Osteocyte (in vitro differentiated cells): ENCODE measurements at regions not wholly inside any gene's neighbourhood (a gene's known extent, or its start where the extent isn't known, plus 50 kb on each side); places are given as distances from the start of the nearest gene placed in this dataset.
"Not testable (repeated sequence)": the region's sequence is repeated elsewhere in the genome, so short reads cannot be mapped to it uniquely, and the experiment has no call there.

Source experiments
- DNase-seq: peaks from one replicate; pipeline ENCODE4 v3.0.0; 2021; ENCODE audit warnings: mixed read lengths; ENCODE audit not compliant: unreplicated experiment; ENCODE audit errors: extremely low spot score
- H3K27ac Mint-ChIP-seq: one replicate; pipeline ENCODE4 v1.8.0; 2021; ENCODE audit warnings: mild to moderate bottlenecking, mixed read lengths; ENCODE audit not compliant: unreplicated experiment
- H3K27me3 Mint-ChIP-seq: one replicate; pipeline ENCODE4 v1.8.0; 2021; ENCODE audit warnings: mixed read lengths; ENCODE audit not compliant: unreplicated experiment
- H3K36me3 Mint-ChIP-seq: one replicate; pipeline ENCODE4 v1.8.0; 2021; ENCODE audit warnings: mixed read lengths; ENCODE audit not compliant: unreplicated experiment
- H3K4me1 Mint-ChIP-seq: one replicate; pipeline ENCODE4 v1.8.0; 2021; ENCODE audit warnings: mixed read lengths; ENCODE audit not compliant: unreplicated experiment
- H3K4me3 Mint-ChIP-seq: one replicate; pipeline ENCODE4 v1.8.0; 2021; ENCODE audit warnings: mild to moderate bottlenecking, moderate library complexity, mixed read lengths; ENCODE audit not compliant: unreplicated experiment
- H3K9me3 Mint-ChIP-seq: one replicate; pipeline ENCODE4 v1.8.0; 2021; ENCODE audit warnings: mixed read lengths; ENCODE audit not compliant: unreplicated experiment
- CTCF ChIP-seq: fragments of 200-600 bp; sonication (generic); IDR thresholded peaks from 2 replicates; pipeline ENCODE4 v1.5.0; 2021; ENCODE audit warnings: antibody characterized with exemption, mild to moderate bottlenecking, moderate library complexity

GRCh38 chr2:88996588-88996987 lies 305.1 kb downstream of the RPIA start:
- not testable (repeated sequence) for H3K4me3 Mint-ChIP-seq, H3K4me1 Mint-ChIP-seq, DNase-seq, H3K36me3 Mint-ChIP-seq, H3K27ac Mint-ChIP-seq, H3K27me3 Mint-ChIP-seq
- peaks cover 18% of the 10 kb centered on the region for H3K9me3 Mint-ChIP-seq

- DNase-seq = no peak
- Mint-ChIP-seq H3K27ac (no peak overlapping the region), H3K27me3 (no peaks in the 10 kb centered on the region), H3K4me3 (no peak overlapping the region), H3K36me3 (no peaks in the 10 kb centered on the region), H3K9me3 (peaks cover 22% of the 10 kb centered on the region), H3K4me1 (no peaks in the 10 kb centered on the region)
- no peak for TF ChIP-seq CTCF
These were observed 307.9 kb downstream of the RPIA start for GRCh38 chr2:88999365-88999764.

GRCh38 chr2:89000235-89000634 lies 308.8 kb downstream of the RPIA start:
- Mint-ChIP-seq H3K4me3 (no peak overlapping the region), H3K36me3 (no peaks in the 10 kb centered on the region), H3K4me1 (no peaks in the 10 kb centered on the region), H3K27me3 (no peaks in the 10 kb centered on the region), H3K9me3 (peaks cover 22% of the 10 kb centered on the region), H3K27ac (no peak overlapping the region)
- no peak for TF ChIP-seq CTCF
- DNase-seq = no peak

- H3K9me3 Mint-ChIP-seq, H3K4me3 Mint-ChIP-seq, H3K4me1 Mint-ChIP-seq, H3K36me3 Mint-ChIP-seq, H3K27me3 Mint-ChIP-seq, H3K27ac Mint-ChIP-seq, DNase-seq: not testable (repeated sequence)
These were observed 312.8 kb downstream of the RPIA start for GRCh38 chr2:89004238-89004637.

GRCh38 chr2:89020566-89020965 lies 329.1 kb downstream of the RPIA start:
- not testable (repeated sequence) for H3K4me3 Mint-ChIP-seq, H3K4me1 Mint-ChIP-seq, H3K36me3 Mint-ChIP-seq, H3K27ac Mint-ChIP-seq, H3K27me3 Mint-ChIP-seq, H3K9me3 Mint-ChIP-seq, DNase-seq

GRCh38 chr2:89026296-89026695 lies 334.8 kb downstream of the RPIA start:
- not testable (repeated sequence) for H3K4me1 Mint-ChIP-seq, H3K4me3 Mint-ChIP-seq, H3K9me3 Mint-ChIP-seq, H3K27me3 Mint-ChIP-seq, H3K27ac Mint-ChIP-seq, H3K36me3 Mint-ChIP-seq, DNase-seq

GRCh38 chr2:89027115-89027514 lies 335.6 kb downstream of the RPIA start:
- not testable (repeated sequence) for H3K4me3 Mint-ChIP-seq, H3K27ac Mint-ChIP-seq, DNase-seq, H3K36me3 Mint-ChIP-seq, H3K27me3 Mint-ChIP-seq, H3K9me3 Mint-ChIP-seq, H3K4me1 Mint-ChIP-seq

GRCh38 chr2:89027536-89027935 lies 336.1 kb downstream of the RPIA start:
- DNase-seq, H3K4me1 Mint-ChIP-seq, H3K4me3 Mint-ChIP-seq, H3K9me3 Mint-ChIP-seq, H3K27me3 Mint-ChIP-seq, H3K36me3 Mint-ChIP-seq, H3K27ac Mint-ChIP-seq: not testable (repeated sequence)

GRCh38 chr2:89029257-89029656 lies 337.8 kb downstream of the RPIA start:
- not testable (repeated sequence) for H3K36me3 Mint-ChIP-seq, H3K4me3 Mint-ChIP-seq, H3K27ac Mint-ChIP-seq, H3K27me3 Mint-ChIP-seq, H3K4me1 Mint-ChIP-seq, DNase-seq
- H3K9me3 Mint-ChIP-seq = peaks cover 17% of the 10 kb centered on the region
